Skin epidermis (tissue), 12 donors: ENCODE measurements at regions not wholly inside any gene's neighbourhood (a gene's known extent, or its start where the extent isn't known, plus 50 kb on each side); places are given as distances from the start of the nearest gene placed in this dataset.

Source experiments
- H3K27ac ChIP-seq, 21 experiments: fragments of 200-600 bp; sonication (generic) in 11 of 21; one replicate each; pipeline ENCODE4 v1.5.0; 2020; ENCODE audit warnings: mild to moderate bottlenecking in 3 of 21, inconsistent platforms in 2 of 21, moderate library complexity in 2 of 21
- H3K4me3 ChIP-seq, 7 experiments: fragments of 200-600 bp; sonication (generic) in 2 of 7; one replicate each; pipeline ENCODE4 v1.5.0; 2020; ENCODE audit warnings: inconsistent platforms in 2 of 7, mild to moderate bottlenecking in 2 of 7, moderate library complexity in 1 of 7

DNA sequence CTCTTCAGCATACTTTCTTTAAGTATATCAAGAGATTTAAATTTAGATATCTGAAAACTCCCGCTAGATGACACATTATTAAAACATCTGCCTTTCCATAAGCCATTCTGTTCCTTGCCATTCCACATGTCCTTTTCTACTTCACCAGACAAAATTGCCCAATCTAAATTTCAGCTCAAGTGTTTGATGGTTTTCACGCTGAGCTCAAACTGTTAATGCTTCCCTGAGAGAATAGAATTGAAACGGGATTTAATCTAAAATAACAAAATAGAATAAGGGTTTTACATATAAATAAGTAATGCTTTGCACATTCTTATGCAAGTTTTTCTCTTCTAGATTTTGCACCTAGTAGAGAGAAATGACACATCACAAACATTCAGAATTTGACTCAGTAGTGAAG is 764.5 kb upstream of the TENM3 start:
- Histone ChIP-seq H3K27ac (no peak overlapping the region), H3K4me3 (no peak overlapping the region)

- Histone ChIP-seq H3K27ac (no peak overlapping the region), H3K4me3 (no peak overlapping the region)
Measured at GRCh38 chr4:181479141-181479540, 764.1 kb upstream of the TENM3 start.

DNA sequence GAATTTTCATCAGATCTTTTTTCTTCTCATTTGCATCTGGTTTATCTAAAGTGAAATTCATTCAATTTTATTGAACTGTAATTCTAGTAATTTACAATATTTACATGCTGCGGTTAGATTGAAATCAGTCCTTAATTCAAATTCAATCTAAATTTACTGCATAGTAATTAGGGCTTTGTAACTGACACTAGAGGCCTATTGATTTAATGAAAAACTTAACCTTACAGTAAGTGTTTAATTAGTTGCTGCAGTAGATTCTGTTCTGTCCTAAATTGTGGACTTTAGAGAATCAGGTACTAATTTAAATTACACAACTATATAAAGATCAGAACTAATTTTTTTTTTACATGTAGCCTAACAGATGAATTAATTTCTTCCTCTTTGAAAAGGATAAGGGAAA is 758.8 kb upstream of the TENM3 start:
- Histone ChIP-seq H3K4me3 (no peak overlapping the region), H3K27ac (no peak overlapping the region)

DNA sequence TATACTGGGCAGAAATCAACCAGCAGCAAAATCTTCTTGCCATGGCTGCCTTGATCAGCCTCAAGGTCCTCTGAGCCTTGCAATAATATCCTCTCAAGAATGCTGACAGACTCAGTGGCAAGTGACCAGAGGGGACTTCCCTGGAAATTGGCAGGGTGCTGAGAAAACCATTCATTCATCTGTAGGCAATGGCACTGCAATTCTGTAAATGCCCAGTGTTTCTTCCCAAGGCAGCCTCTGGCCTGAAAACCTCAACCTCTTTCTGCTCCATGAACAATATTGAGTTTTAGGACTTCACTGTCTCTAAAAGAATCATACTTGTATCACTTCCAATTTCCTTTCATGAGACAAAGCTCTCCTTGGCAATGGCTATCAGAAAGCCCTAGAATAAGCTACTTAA is 754.3 kb upstream of the TENM3 start:
- Histone ChIP-seq H3K4me3 (no peak overlapping the region), H3K27ac (no peak overlapping the region)

GRCh38 chr4:181498148-181498547 is 745.1 kb upstream of the TENM3 start:
- Histone ChIP-seq H3K4me3 (no peak overlapping the region), H3K27ac (no peak overlapping the region)

GRCh38 chr4:181502611-181503010 is 740.6 kb upstream of the TENM3 start:
- H3K27ac ChIP-seq, result no peak overlapping the region
- no peak overlapping the region for H3K4me3 ChIP-seq

GRCh38 chr4:181503687-181504390 is 739.4 kb upstream of the TENM3 start:
- H3K4me3 ChIP-seq, result no peak overlapping the region
- no peak overlapping the region for H3K27ac ChIP-seq

- H3K4me3 ChIP-seq, result no peak overlapping the region
- H3K27ac ChIP-seq, result no peak overlapping the region
Measured at GRCh38 chr4:181504924-181505323, 738.3 kb upstream of the TENM3 start.

DNA sequence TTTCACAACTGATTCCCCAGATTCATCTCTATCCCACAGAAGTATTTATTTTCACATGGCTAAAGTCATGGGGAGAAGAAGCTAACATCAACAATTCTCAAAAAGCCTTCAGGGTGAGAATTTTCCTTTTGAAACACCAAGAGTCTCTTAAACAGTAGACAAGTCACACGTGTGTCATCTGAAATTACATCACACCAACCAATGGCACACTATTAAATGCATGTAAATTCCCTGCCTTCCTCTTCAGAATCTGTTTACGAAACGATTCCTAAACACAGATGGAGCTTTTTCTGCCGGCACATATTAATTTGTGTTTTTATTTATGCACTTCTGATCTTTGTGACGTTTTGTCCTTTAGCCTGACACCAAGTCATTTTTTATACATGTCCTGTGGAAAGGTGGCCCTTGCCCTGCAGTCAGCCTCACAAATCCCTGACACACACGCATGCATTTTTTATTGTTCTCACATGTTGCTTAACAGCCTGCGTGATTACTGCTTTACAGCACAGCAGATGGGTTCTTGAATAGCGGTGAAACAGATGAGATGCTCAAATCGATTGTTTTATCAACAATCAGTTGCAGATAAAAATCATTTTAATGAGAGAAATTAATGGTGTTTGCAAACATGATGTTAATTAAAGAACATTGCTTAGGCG is 735.9 kb upstream of the TENM3 start:
- Histone ChIP-seq H3K4me3 (no peak overlapping the region), H3K27ac (no peak overlapping the region)

GRCh38 chr4:181507938-181508337 is 735.3 kb upstream of the TENM3 start:
- Histone ChIP-seq H3K27ac (no peak overlapping the region), H3K4me3 (no peak overlapping the region)

- no peak overlapping the region for H3K4me3 ChIP-seq
Measured at GRCh38 chr4:181508601-181509000, 734.6 kb upstream of the TENM3 start.

GRCh38 chr4:181509073-181509472 is 734.1 kb upstream of the TENM3 start:
- Histone ChIP-seq H3K27ac (no peak overlapping the region), H3K4me3 (no peak overlapping the region)

More at GRCh38 chr4:181508601-181509000, 734.6 kb upstream of the TENM3 start:
- no peak overlapping the region for H3K27ac ChIP-seq

GRCh38 chr4:181517491-181517890 is 725.7 kb upstream of the TENM3 start:
- Histone ChIP-seq H3K4me3 (no peak overlapping the region), H3K27ac (no peak overlapping the region)

DNA sequence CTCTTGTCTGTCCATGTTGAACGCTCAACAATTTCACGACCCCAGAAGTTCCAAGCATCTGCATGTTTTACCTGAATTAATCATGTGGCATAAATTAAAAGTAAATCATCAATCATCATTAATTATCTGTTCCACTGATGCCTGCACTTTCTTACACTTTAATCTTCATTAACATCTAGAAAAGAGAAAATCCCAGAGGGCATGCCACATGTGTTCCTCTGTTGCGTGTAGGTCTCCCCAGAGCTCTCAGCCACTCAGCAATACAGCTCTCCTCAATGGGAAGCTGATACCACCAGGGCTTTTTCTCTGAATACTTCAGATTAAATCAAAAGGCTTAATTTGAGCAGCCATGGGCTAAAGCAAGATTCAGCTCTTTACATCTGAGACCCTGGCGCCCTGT is 722.4 kb upstream of the TENM3 start:
- H3K27ac ChIP-seq, result no peak overlapping the region
- no peak overlapping the region for H3K4me3 ChIP-seq

DNA sequence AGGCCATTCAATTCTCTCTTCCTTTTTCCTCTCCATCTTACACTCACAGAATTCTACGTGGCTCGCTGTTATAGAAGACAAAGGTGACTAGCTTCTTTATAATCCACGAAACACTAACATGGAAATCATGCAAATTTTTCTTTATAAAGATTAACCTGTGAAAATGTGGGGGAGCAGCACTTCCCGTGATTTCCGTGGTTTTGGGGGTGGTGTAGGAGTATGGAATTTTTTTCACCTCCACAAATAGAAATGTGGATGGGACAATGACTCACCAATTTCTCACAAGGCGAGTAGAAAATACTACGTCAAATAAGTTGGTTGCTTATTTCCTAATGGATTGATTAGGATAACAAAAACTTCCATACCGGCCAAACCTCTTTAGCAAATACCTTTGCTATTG is 719.2 kb upstream of the TENM3 start:
- no peak overlapping the region for H3K4me3 ChIP-seq
- no peak overlapping the region for H3K27ac ChIP-seq

DNA sequence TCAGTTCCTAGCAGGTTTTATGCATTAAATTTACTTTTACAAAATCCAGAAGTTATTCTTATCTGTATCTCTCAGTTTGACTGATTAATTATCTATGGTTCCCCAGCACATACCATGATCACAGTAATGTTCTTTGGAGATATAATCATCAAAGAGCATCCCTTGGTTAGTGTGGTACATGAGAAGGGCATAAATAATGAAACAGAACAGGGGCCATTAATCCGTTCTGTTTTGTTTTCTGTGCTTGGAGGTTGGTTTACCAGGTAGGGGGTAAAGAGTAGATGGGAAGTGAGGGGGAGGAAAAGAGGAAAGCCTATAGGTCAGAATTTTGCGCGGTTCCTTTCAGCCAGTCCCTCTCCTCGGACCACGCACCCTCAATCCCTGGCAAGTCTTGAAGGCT is 718.7 kb upstream of the TENM3 start:
- no peak overlapping the region for H3K27ac ChIP-seq

GRCh38 chr4:181525634-181526033 is 717.6 kb upstream of the TENM3 start:
- Histone ChIP-seq H3K4me3 (no peak overlapping the region), H3K27ac (no peak overlapping the region)

More for the DNA sequence above, 718.7 kb upstream of the TENM3 start:
- no peak overlapping the region for H3K4me3 ChIP-seq

DNA sequence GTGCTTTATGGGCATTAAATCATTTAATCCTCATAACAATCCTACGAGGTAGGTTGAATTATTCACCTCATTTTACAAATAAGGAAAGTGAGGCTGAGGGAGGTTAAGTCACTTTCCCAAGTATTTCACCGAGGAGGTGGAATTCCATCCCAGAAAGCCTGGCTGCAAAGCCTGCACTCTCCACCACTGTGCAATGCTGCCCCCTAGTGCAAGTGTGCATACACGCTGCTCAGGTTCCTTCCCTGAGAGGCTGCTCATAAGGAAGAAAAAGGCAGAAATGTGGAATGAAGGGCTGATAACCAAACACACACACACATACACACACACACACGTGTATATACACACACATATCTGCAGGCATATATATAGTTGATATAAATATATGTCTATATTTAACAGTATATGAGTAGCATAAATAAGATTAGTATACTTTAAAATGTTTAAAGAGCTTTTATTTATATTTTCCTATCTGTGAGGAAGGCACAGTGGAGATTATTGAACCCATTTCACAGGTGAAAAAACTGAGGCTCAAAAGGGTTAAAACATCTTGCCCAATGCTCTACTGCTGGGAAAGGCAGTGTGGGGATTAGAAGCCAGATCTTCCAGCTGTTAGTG is 714.5 kb upstream of the TENM3 start:
- no peak overlapping the region for H3K4me3 ChIP-seq
- no peak overlapping the region for H3K27ac ChIP-seq

- H3K4me3 ChIP-seq, result no peak overlapping the region
Measured at GRCh38 chr4:181529537-181529936, 713.7 kb upstream of the TENM3 start.

GRCh38 chr4:181536196-181536746 is 706.9 kb upstream of the TENM3 start:
- H3K27ac ChIP-seq, result no peak overlapping the region

More at GRCh38 chr4:181529537-181529936, 713.7 kb upstream of the TENM3 start:
- no peak overlapping the region for H3K27ac ChIP-seq

More at GRCh38 chr4:181536196-181536746, 706.9 kb upstream of the TENM3 start:
- H3K4me3 ChIP-seq, result no peak overlapping the region
